COR-L47 (cell line): ENCODE measurements at regions not wholly inside any gene's neighbourhood (a gene's known extent, or its start where the extent isn't known, plus 50 kb on each side); places are given as distances from the start of the nearest gene placed in this dataset.
A peak's percentile ranks its signal among the peaks of the same experiment; 100 is the strongest.

Source experiments
- DNase-seq: peaks from one replicate; lab custom pipeline; 2025; lab: John Stamatoyannopoulos, UW

DNA sequence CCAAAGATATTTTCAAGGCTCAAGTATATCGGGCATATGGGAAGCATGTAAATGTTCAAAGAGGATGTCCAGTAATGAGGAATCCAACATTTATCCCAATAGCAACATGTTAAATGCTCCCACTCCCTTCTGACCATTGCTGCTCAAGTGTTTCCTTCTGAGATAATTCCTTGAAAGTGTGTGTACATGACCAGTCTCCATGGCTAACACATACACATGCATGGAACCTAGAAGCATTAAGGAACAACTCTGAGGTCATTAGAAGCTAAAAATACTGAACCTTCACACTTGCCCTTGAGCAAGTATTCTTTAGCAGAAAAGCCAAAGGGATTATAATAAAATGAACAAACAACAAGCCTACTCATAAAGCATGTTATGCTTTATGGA is 433.8 kb upstream of the TCF4 start:
- DNase-seq: no peak

DNA sequence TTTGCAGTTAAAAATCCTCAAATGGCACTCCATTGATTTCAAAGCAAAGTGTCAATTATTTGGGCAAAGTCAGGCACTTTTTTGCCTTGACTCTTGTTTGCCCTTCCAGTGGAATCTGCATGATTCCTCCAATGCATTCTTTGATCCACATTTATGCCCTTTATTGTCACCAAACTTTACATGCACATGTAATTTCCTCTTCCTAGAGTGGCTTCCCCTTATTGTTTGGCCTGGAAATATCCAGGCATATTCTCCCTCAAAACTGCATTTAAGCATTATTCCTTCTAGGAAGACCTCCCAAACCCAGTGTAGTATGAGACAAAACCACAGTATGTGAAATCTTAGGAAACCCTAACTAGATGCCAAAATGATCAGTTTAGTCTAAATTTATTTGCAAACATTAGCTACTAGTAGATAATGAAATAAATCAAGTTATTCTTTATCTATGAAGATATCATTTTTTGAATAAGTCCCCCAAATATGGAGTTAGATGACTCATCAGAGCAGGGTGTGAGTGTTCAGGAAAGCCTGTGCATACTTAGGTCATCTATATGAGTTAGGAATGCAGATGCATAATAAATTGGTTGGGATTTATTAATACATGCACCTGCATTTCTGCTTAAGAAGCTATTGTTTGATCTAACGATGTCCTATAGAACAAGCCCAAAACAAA is 433.3 kb upstream of the TCF4 start:
- no peak for DNase-seq

DNA sequence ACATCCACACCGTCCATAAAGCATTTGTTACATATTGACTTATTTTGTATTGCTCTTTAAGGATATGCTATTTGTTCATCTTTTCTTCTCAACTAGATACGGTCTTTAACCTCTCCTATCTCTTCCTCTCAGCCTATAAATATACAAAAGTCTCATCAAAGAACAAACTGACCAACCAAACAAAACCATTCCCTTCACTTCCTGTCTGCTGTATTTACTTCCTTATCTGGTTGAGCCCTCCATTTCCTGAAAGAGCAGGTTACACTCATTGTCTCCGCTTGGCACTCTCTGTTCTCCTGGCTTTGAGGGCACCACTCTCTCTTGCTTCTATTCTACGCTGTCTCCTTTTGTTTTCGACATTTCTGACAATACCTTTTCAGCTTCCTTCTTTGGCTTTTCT is 431.9 kb upstream of the TCF4 start:
- DNase-seq: no peak

DNA sequence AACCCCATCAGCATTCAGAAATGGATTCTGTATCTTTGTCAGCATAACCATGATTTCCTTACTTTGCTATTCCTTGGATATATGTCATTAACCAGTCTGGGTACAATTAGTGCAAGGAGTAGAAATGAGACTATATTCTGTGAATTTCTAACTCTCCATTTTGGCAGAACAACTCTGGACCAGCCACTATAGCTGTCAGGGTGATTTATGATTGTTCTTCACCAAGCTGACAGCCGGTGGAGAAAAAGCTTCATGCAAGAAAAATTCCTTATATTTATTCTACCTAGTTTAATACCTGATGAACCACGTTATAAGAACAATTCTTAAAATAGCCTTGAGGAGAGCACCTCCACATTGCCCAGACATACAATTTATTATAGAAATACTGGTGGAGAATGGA is 431.2 kb upstream of the TCF4 start:
- no peak for DNase-seq

DNA sequence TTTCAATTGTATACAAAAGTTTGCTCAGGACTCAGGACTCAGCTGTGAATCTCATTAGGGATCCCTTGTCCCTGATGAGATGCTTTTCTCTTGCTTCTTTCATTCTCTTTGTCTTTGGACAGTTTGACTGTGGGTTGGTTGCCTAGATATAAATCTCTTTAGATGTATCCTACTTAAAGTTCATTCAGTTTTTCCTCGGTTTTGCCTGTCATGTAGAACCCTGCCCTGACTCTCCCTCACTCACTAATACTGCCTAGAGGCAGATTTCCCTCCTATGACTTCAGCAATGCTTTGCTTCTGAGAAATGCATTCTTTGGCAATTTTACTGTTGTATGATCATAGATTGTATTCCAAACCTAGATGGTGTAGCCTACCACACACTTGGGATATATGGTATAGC is 421.4 kb upstream of the TCF4 start:
- DNase-seq: no peak

DNA sequence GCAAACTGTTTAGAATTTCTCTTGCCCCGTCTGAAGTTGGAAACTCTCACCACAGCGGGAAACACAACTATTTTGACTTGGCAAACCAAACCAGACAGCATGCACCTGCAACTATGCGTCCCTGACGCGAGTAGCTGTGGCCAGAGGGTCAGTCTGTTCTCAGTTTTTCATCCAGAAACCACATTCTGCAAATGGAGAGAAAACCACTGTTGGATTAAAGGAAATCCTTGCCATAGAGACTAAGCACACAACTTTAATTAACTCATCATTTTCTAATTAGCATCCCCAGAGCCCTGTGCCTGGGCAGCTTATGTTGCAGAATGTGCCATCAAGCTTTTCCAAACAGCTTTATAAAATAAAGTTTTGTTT is 415.7 kb upstream of the TCF4 start:
- no peak for DNase-seq

DNA sequence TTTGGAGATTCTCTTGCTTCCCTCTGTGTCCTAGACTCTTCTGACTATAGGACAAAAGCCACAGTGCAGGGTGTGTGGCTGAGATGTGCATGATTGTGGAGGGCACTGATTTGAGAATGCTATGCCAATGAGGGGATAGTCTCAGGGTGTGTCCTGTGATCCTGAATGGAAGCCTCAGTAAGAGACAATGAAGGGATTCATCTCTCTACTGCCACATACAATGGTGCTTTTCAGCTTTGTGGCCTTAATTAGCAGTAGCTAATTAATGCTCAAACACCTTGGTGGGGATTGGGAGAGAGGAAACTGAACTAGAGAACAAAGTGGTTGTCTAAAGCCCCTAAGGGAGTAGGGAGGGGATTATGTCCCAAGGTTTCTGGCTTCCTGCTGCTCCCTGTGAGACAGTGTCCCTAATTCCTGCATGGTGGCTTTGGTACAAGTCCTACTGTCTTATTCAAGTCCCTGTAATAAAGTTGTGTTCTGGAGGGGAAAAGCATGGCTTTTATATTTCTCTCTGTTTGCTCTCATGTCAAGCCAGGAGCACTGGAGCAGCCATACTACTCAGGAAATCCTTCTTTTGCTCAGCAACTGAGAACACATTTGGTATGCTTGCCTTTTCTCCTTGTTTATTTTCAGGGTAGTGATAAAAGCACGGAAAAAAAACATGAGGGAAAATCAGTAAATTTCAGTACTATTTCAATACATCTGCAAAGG is 415.2 kb upstream of the TCF4 start:
- peak; percentile 23 for DNase-seq

DNA sequence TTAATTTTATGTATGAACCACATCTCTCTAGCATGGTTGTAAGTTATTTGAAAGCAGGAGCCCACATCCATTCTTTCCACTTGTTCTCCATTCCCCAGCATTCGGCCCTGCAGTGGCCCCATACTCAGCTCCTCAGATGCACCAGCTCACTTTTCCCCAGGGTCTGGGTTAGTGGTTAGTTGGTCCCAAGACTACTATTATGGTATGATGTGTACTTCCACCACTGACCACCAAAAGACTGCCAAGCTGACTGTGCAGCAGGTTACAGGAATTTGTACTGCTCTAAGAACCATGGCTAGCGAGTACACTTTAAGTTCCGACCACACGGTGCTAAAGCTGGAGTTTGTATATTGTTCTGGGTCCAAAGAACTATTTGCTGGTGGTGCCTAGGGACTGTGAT is 413.6 kb upstream of the TCF4 start:
- DNase-seq: no peak

DNA sequence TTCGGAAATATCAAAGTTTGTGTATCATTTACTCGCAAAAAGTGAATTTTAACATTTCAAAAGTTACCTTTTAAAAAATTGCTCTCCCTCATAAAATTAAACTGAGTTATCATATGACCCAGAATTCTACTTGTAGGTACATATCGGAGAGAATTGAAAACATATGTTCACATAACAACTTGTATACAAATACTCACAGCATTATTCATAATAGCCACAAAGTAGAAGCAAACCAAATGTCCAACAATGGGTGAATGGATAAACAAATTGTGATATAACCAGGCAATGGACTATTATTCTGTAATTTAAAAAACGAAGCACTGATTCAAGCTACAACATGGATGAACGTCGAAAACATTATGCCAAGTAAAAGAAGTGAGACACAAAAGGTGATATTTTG is 412.0 kb upstream of the TCF4 start:
- no peak for DNase-seq

DNA sequence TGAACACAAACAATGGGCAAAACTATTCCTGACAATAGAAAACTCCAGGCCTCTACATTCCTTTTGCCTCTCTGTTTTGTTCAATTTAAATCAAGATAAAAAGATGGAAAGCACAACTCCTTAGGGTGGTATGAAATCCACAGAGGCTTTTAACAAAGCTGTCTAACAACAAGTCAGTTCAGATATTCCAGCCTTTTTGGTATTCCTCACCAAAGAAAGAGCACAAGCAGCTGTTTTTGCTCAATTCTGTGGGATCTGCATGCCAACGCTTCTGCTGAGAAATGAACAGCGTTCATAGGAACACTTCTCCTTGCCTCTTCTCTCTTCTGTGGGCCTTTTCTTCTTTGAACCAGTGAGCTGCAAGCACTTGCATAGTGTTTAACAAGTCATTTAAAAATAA is 411.6 kb upstream of the TCF4 start:
- no peak for DNase-seq

DNA sequence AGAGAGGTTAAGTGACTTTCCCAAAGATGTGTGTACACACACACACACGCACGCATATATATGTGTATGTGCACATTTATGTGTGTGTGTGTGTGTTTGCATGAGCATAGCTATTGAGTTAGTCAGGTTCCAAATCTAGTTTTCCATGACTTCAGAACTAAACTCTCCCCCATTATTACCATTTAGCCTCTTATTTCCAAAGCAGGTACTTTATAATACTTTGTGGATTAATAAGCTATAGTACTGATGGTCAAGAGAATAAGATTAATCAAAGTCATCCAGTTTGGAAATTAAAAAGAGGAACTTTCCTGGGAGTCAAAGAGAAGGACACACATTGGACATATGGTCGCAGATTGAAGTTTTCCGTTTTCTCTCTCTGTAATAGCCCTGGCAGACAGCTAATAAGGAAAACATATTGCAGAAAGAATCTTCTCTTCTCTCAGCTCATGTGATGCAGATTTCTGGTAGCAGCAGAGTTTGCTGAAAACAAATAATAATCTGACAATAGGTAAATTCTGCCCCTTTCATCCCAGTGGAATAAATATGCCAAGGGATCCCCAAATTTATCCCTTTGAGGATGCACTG is 410.9 kb upstream of the TCF4 start:
- DNase-seq: no peak

DNA sequence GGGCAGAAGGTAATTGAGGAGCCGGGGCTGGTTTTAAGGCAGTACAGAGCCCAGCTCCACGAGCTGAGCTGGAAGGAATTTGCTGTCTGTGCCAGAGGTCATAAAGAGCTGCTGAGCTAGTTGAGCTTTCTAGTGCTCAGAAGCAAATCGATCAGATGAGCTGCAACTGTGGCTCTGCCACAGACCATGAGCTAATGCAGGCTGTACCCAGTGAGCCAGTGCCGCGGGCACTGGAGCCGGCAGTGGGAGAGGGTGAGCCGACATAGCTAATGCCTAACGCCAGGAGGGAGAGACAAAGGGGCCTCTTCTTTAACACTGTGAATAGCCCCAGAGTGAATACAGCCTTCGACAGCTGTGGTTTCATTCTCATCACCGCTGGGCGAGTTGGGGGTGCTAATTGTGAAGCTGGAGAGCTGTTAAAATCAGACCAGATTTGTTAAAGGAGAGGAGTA is 410.1 kb upstream of the TCF4 start:
- no peak for DNase-seq

DNA sequence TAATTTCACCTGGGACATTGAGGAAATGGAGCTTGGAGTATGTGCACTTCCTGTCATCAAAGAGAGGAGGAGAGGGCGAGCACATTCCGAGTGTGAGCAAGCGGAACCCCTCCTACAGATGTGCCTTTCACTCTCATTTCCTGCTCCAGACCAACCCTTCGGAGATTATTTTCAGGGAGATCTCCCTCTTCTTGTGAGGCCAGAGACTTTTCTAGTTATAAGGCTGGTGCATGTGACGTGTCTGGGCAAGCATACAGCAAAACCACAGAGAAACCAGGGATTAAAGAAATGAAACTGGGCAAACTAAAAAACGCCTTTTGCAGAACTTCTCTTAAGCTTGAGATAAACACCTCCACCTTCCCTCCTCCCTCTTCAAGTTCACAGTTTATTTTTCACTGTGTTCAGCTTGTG is 409.2 kb upstream of the TCF4 start:
- DNase-seq: no peak

DNA sequence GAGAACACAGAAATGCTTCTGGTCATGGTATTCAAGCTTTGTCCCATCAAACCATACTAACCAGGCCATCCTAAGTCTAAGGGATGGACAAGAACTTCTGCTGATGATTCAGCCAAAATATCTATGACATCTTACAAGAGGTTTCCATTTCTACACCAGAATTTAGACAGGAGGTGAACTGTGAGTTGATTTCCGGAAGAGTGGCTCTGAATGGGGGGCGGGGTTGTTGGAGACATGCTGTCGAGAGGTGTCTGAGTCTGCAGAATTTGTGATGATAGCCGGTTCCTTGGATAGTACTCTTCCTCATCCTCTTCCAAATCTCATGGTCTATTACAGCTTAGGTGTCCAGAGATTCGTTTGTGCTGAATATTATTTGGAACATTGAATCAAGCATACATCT is 408.7 kb upstream of the TCF4 start:
- no peak for DNase-seq

DNA sequence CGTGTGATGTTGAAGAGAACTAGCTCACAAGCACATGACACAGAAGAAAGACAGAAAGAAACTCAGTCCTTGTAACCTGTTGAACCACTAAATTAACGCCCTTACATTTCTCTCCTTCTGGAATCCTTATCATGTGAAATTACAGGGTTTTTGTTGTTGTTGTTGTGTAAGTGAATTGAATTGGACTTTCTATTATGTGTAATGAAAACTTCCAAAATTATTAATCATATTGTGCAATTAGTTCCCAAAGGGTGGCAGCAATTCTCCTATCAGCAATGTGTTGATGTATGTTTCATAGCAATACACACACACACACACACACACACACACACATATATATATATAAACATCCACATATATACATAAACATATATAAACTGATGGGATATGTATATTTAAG is 402.2 kb upstream of the TCF4 start:
- DNase-seq: no peak

DNA sequence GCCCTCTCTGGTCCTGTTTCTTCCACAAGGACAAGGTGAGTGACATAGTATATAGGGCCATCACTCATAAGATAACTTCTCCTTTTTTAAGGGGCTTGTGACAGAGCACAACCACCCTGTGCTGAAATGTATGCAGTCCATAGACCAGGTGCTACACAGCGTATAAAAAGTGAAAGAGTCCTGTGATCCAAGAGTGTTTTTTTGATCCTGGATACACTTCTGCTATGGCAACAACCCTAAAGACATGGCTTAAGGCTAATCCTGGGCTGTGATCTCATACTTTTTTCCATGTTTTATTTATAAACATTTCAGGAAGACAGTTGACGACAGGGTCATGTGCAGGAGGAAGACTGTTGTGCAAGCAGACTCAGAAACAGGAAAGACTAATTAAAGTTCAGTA is 400.5 kb upstream of the TCF4 start:
- no peak for DNase-seq

DNA sequence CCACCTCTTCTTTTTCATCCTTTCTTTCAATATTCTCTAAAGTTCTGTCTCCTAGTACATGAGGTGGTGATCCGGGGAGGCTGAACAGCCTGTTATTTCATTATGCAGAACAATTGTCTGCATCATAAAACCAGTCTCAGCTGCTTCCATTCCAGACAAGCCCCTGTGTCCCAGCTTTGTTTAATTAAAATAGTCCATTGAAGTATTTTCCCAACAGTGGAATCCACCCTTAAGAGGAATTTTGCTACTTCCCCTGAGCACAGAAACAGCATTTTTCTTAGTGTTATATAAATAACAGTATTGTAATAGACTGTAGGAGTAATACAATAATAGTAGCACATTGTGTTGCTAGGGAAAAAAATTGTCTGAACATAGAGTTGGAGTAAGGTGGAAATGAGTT is 395.4 kb upstream of the TCF4 start:
- no peak for DNase-seq

DNA sequence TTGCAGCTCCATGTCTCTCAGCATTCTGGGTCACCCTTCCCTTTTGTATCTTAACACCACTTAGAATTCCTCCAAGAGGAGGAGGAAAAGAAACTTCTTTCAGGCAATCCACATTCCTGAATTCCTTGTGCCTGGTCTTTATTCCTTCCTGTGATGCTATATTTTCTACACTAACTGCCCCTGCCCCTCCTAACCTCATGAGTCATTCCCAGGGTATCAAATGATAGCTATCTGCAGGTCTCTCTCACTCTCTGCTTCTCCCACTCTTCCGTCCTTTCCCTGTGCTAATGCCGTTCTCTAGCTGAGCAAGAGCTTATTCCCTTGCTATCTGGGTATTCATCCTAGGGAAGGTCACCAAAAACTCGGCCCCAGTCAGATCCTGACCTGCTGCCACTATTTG is 395.0 kb upstream of the TCF4 start:
- DNase-seq: no peak

DNA sequence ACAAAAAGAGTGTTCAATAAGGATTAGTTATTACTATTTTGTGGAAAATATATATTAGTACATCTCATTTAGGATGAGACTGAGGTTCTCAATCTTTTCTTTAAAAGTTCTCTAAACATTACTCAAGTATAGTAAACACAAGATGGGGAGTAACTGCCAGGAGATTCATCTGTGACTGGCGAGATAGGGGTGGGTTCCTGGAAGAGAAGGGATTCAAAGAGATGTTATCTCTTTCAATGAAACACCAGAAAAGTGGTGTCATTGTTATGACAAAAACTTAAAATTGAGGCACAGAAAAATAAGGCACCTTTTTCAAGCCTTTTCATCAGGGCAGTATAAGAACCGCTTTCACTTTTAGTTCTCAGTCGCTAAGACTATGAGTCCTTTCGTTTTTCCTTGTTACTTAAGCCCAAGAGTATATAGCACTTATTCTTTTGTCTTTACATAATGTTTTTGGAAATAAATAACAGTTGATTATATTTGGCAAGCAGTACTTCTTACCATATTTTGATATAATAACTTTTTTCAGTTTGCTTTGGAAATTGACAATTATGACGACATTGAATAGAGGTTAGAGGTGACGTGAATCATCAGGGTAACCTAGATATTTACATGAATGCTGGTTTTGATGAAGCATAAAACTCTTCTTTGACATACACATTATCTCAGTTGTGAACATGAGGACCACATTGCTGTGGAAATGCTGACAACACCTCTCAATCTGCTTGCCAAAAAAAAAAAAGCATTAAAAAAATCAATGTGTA is 393.9 kb upstream of the TCF4 start:
- DNase-seq: no peak

DNA sequence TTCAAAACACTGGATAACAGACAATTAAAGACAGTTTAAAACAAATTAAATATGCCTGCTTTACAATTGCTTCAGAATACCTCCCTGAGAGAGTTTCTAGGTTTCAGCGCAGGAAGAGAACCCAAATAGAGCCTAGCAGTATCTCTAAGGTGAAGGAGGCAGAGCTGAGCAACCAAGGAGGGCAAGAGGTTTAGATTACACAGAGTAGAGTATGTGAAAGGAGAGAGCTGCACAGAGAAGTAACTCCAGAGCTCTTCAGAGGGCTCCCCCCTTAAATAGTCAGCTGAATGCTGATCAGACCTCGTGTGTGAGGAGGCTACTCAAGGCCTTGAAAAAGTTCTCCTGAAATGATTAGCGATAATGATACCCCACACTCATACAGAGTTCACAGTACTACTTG is 386.5 kb upstream of the TCF4 start:
- DNase-seq: no peak

DNA sequence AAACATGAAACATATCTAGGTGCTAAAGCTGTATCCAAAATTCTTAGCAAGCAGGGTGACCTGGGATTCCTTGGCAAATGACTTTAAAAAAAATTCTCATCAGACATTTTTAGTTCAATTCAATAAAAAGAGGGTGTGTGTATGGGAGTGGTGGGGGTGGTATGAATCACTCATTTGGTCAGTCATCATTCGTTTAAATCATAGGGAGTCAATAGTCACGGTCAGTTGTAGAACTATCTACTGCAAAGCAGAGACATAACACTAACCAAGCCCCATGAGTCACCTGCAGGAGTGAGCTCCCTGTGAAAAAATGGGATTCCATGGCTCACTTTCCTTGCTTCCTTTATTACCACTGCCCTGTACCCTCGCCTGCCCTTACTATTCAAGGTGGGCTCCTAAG is 380.6 kb upstream of the TCF4 start:
- DNase-seq: no peak

DNA sequence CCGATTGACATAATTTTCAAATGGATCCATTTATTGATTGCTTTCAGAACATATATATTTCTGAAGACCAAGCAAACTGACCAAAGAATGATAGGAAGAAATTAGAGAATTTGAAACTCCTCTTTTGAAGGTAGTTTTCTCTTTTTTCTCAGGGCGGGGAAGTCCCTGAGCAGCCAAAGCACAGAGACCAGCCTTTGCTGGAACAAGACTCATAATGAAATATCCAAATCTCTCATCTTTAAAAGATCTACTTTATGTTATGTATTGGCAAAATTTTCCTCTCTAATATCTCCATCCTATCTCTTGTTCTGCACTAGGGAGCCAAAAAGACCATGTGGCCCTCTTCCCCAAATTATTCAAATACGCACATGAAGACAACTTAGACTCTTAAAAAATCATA is 379.0 kb upstream of the TCF4 start:
- no peak for DNase-seq

DNA sequence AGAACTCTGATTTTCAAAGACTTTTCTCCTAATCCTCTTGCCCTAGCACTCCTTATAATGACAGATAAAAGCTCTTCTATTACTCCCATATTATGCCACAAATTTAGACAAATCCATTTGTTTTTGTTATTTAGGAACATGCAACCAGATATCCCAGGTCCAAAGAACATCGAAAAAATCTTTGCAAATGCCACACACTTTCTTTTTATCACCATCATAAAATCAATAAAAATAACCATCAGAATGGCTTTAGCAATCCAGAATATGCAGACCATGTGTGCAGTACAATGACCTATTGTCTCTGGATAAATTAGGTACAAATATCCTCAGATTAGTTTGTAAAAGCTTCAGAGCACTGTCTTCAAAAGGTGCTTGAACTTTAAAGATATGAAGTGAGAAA is 376.2 kb upstream of the TCF4 start:
- no peak for DNase-seq
